ENCODE measurements at regions not wholly inside any gene's neighbourhood (a gene's known extent, or its start where the extent isn't known, plus 50 kb on each side); places are given as distances from the start of the nearest gene placed in this dataset.

DNA sequence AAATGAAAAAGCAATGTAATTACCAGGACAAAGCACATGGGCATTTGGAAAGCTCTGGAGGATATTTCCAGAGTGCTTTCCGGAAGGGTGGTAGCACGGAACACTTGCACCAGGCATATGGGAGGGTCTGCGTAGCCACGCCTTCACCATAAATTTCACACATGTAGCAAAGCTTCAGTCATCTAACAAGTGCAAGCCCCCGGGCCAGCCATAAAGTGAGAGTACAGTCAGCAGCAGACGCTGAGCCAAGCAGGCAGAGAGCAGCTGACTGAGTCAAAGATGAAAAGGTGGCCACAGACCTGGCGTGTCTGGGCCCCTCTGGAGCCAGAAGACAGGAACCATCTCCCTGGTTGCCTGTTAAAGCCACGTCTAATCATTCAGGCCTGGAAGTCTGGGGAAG is 130.6 kb downstream of the SEC14L1 start:
- TF ChIP-seq, protein P1, sequence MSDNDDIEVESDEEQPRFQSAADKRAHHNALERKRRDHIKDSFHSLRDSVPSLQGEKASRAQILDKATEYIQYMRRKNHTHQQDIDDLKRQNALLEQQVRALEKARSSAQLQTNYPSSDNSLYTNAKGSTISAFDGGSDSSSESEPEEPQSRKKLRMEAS (IDR thresholded peaks at IDR 0.05): no peak
- TF ChIP-seq CEBPB (IDR thresholded peaks at IDR 0.05) (no peak), YY1 (IDR thresholded peaks at IDR 0.05; ENCODE audit: low read depth) (no peak)
- TF ChIP-seq, protein P2, sequence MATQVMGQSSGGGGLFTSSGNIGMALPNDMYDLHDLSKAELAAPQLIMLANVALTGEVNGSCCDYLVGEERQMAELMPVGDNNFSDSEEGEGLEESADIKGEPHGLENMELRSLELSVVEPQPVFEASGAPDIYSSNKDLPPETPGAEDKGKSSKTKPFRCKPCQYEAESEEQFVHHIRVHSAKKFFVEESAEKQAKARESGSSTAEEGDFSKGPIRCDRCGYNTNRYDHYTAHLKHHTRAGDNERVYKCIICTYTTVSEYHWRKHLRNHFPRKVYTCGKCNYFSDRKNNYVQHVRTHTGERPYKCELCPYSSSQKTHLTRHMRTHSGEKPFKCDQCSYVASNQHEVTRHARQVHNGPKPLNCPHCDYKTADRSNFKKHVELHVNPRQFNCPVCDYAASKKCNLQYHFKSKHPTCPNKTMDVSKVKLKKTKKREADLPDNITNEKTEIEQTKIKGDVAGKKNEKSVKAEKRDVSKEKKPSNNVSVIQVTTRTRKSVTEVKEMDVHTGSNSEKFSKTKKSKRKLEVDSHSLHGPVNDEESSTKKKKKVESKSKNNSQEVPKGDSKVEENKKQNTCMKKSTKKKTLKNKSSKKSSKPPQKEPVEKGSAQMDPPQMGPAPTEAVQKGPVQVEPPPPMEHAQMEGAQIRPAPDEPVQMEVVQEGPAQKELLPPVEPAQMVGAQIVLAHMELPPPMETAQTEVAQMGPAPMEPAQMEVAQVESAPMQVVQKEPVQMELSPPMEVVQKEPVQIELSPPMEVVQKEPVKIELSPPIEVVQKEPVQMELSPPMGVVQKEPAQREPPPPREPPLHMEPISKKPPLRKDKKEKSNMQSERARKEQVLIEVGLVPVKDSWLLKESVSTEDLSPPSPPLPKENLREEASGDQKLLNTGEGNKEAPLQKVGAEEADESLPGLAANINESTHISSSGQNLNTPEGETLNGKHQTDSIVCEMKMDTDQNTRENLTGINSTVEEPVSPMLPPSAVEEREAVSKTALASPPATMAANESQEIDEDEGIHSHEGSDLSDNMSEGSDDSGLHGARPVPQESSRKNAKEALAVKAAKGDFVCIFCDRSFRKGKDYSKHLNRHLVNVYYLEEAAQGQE (IDR thresholded peaks at IDR 0.05; ENCODE audit: low read depth): no peak

Data from Ishikawa (cell line).